ENCODE measurements at regions not wholly inside any gene's neighbourhood (a gene's known extent, or its start where the extent isn't known, plus 50 kb on each side); places are given as distances from the start of the nearest gene placed in this dataset.

- TF ChIP-seq CTCF (IDR thresholded peaks at IDR 0.05) (no peak), EZH2 (IDR thresholded peaks at IDR 0.05; ENCODE audit: borderline replicate concordance, insufficient read depth, low read depth, low read length, poor library complexity, severe bottlenecking) (no peak)
Observed at GRCh38 chr4:136357556-136357955, 1174.7 kb downstream of the PCDH18 start.
